DND-41 (cell line): ENCODE measurements at regions not wholly inside any gene's neighbourhood (a gene's known extent, or its start where the extent isn't known, plus 50 kb on each side); places are given as distances from the start of the nearest gene placed in this dataset.
A peak's percentile ranks its signal among the peaks of the same experiment; 100 is the strongest.

Experiments used
- ATAC-seq: fragments of 200-7000 bp; cut with Tn5 transposase; 3 replicates; pipeline ENCODE4 v1.9.1; 2021; ENCODE audit warnings: low read depth; ENCODE audit not compliant: insufficient read depth
- DNase-seq: peaks from one replicate; pipeline ENCODE4 v3.0.0-alpha.2; 2020
- H2AFZ ChIP-seq: 2 replicates; pipeline ENCODE4 v1.6.0; 2012; ENCODE audit warnings: low read depth, low read length
- H3K27ac ChIP-seq: 2 replicates; pipeline ENCODE4 v1.5.1; 2012; ENCODE audit warnings: low read length, inconsistent platforms
- H3K27me3 ChIP-seq: fragments of 200-600 bp; sonication (generic); 2 replicates; pipeline ENCODE4 v1.6.0; 2012; ENCODE audit warnings: low read length, mild to moderate bottlenecking, inconsistent platforms; ENCODE audit not compliant: insufficient read depth, poor library complexity
- H3K36me3 ChIP-seq: 2 replicates; pipeline ENCODE4 v1.5.1; 2012; ENCODE audit warnings: low read length, inconsistent platforms; ENCODE audit not compliant: insufficient read depth
- H3K4me1 ChIP-seq: 2 replicates; pipeline ENCODE4 v1.5.1; 2012; ENCODE audit warnings: mild to moderate bottlenecking, low read length; ENCODE audit not compliant: insufficient read depth
- H3K4me2 ChIP-seq: 2 replicates; pipeline ENCODE4 v1.6.0; 2012; ENCODE audit warnings: mild to moderate bottlenecking, moderate library complexity, low read length, inconsistent platforms; ENCODE audit not compliant: insufficient read depth
- H3K4me3 ChIP-seq, 2 experiments: fragments of 200-600 bp in 1 of 2; shearing (Covaris generic) in 1 of 2; 2 replicates each; pipeline ENCODE4 v1.5.1; 2012 to 2016; ENCODE audit warnings: inconsistent platforms in 2 of 2, low read length in 2 of 2, mild to moderate bottlenecking in 2 of 2, low read depth in 1 of 2, moderate library complexity in 1 of 2
- H3K79me2 ChIP-seq: 2 replicates; pipeline ENCODE4 v1.6.0; 2012; ENCODE audit warnings: low read length, inconsistent platforms; ENCODE audit not compliant: insufficient read depth
- H3K9ac ChIP-seq: 2 replicates; pipeline ENCODE4 v1.6.0; 2012; ENCODE audit warnings: low read depth, mild to moderate bottlenecking, inconsistent platforms, low read length, moderate library complexity
- H3K9me3 ChIP-seq: 2 replicates; pipeline ENCODE4 v1.5.1; 2012; ENCODE audit warnings: low read length, moderate library complexity, mild to moderate bottlenecking, inconsistent platforms; ENCODE audit not compliant: insufficient read depth, severe bottlenecking
- H4K20me1 ChIP-seq: 2 replicates; pipeline ENCODE4 v1.6.0; 2012; ENCODE audit warnings: low read length; ENCODE audit not compliant: insufficient read depth
- EZH2 ChIP-seq: IDR thresholded peaks from 3 replicates; pipeline ENCODE4 v1.6.1; 2012; ENCODE audit warnings: borderline replicate concordance, low read depth, mild to moderate bottlenecking, moderate library complexity, low read length, inconsistent platforms; ENCODE audit not compliant: severe bottlenecking
- TF ChIP-seq, protein P1 (sequence below): IDR thresholded peaks from 2 replicates; pipeline ENCODE4 v1.5.1; 2012; ENCODE audit warnings: borderline replicate concordance, low read length, moderate library complexity, mild to moderate bottlenecking; ENCODE audit not compliant: poor library complexity, severe bottlenecking; ENCODE audit errors: extremely low read depth

GRCh38 chr6:90892271-90892670 is 305.4 kb upstream of the MAP3K7 start:
- Histone ChIP-seq H3K79me2 (no peaks in the 10 kb centered on the region), H3K9me3 (no peaks in the 10 kb centered on the region), H3K27ac (no peak overlapping the region), H3K4me3 (no peak overlapping the region), H3K27me3 (no peaks in the 10 kb centered on the region), H4K20me1 (no peaks in the 10 kb centered on the region), H3K9ac (no peak overlapping the region), H2AFZ (no peak overlapping the region), H3K36me3 (no peaks in the 10 kb centered on the region), H3K4me2 (no peak overlapping the region), H3K4me1 (no peaks in the 10 kb centered on the region)
- peak; percentile 50; the same call in 1 of the 3 replicates for ATAC-seq
- no peak for DNase-seq
- no peak for TF ChIP-seq EZH2
- TF ChIP-seq, protein P1, sequence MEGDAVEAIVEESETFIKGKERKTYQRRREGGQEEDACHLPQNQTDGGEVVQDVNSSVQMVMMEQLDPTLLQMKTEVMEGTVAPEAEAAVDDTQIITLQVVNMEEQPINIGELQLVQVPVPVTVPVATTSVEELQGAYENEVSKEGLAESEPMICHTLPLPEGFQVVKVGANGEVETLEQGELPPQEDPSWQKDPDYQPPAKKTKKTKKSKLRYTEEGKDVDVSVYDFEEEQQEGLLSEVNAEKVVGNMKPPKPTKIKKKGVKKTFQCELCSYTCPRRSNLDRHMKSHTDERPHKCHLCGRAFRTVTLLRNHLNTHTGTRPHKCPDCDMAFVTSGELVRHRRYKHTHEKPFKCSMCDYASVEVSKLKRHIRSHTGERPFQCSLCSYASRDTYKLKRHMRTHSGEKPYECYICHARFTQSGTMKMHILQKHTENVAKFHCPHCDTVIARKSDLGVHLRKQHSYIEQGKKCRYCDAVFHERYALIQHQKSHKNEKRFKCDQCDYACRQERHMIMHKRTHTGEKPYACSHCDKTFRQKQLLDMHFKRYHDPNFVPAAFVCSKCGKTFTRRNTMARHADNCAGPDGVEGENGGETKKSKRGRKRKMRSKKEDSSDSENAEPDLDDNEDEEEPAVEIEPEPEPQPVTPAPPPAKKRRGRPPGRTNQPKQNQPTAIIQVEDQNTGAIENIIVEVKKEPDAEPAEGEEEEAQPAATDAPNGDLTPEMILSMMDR, result peak; percentile 44

DNA sequence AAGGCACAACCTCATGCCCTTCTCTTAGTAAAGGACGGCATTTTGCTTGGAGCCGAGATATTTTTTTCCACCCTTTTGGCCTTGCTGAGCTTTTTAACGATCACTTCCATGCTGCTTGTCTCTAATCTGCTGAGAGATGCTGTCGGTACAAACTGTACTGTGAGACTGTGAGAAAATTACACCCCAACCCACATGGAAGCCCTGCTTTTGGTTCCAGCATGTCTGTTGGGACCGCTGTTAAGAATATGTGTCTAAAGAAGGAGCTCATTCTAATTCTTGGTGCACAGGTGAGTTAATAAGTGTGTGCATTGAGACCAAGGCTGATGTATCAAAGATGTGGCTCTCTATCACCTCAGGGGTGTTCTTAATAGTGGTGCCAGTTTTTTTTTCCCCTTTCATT is 304.5 kb upstream of the MAP3K7 start:
- DNase-seq, result no peak
- no peak for ATAC-seq
- TF ChIP-seq, protein P1, result no peak
- TF ChIP-seq EZH2, result no peak
- no peak overlapping the region for H3K4me3 ChIP-seq
- no peak overlapping the region for H3K27ac ChIP-seq
- no peaks in the 10 kb centered on the region for H3K79me2 ChIP-seq
- H3K4me1 ChIP-seq, result no peaks in the 10 kb centered on the region
- no peak overlapping the region for H2AFZ ChIP-seq
- H3K9me3 ChIP-seq, result no peaks in the 10 kb centered on the region
- H4K20me1 ChIP-seq, result no peaks in the 10 kb centered on the region
- no peak overlapping the region for H3K9ac ChIP-seq
- H3K4me2 ChIP-seq, result no peak overlapping the region
- H3K36me3 ChIP-seq, result no peaks in the 10 kb centered on the region
- H3K27me3 ChIP-seq, result no peaks in the 10 kb centered on the region

DNA sequence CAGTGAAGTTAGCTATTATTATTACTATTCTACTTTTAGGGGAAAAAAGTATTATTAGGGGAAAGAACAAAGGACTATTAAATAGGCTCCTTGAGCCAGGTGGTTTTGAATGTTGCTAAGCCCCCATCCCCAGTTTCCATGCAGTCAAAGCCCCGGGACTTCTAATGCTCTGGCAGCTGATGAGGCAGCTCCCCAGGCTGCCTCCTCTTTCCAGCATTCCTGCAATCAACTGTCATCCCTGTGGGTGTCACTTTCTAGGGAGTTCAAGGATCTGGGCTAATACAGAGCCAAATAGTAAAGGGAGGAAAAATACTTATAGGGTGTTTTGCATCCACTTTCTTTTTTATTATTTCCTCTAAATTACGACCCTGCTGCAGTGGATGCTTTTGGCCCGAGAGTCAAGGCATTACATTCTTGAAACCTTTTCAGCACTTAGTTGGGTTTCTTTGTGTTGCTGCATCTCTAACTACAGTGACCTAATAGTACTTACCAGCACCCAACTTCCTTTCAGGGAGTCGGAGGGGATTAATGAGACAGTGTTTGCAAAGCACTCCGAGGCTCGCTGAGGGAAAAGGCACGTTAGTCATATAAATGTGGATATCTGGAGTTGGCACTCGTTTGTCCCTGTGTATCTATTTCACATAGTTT is 303.9 kb upstream of the MAP3K7 start:
- ATAC-seq, result no peak

More for the DNA sequence above, 303.9 kb upstream of the MAP3K7 start:
- no peak overlapping the region for H3K4me3 ChIP-seq
- H3K4me1 ChIP-seq, result no peaks in the 10 kb centered on the region
- no peak overlapping the region for H3K27ac ChIP-seq
- no peaks in the 10 kb centered on the region for H3K79me2 ChIP-seq
- H3K36me3 ChIP-seq, result no peaks in the 10 kb centered on the region
- no peaks in the 10 kb centered on the region for H3K9me3 ChIP-seq
- no peaks in the 10 kb centered on the region for H3K27me3 ChIP-seq
- no peak for DNase-seq
- TF ChIP-seq, protein P1, result no peak
- TF ChIP-seq EZH2, result no peak
- H2AFZ ChIP-seq, result no peak overlapping the region
- no peak overlapping the region for H3K4me2 ChIP-seq
- H3K9ac ChIP-seq, result no peak overlapping the region
- H4K20me1 ChIP-seq, result no peaks in the 10 kb centered on the region
